H1 (cell line): ENCODE measurements at regions not wholly inside any gene's neighbourhood (a gene's known extent, or its start where the extent isn't known, plus 50 kb on each side); places are given as distances from the start of the nearest gene placed in this dataset.

ENCODE experiments used
- CTCF ChIA-PET: fragments of 300-600 bp; sonication (Branson Sonifier 250); formaldehyde crosslinking; loops from one replicate; lab custom pipeline; 2021; ENCODE audit not compliant: partially characterized antibody; lab: Charles Lee
- POLR2A ChIA-PET: fragments of 300-600 bp; sonication (Branson Sonifier 250); formaldehyde crosslinking; loops from one replicate; lab custom pipeline; 2021; ENCODE audit warnings: inconsistent platforms; ENCODE audit not compliant: partially characterized antibody; lab: Charles Lee
- DNase-seq, 2 experiments: peaks; one replicate each; pipeline versions ENCODE4 v3.0.0 to v3.0.0-alpha.2; 2010 to 2022; ENCODE audit warnings: low spot score in 2 of 2, low read depth in 1 of 2, mixed read lengths in 1 of 2
- FAIRE-seq: peaks from 2 replicates; lab custom pipeline; 2011; peaks lifted over from hg19 to GRCh38; lab: Jason Lieb, UNC
- H2AFZ ChIP-seq: 2 replicates; pipeline ENCODE4 v1.8.1; 2012; ENCODE audit warnings: low read length, inconsistent platforms
- H2AK5ac ChIP-seq: 2 replicates; pipeline ENCODE4 v1.6.1; 2013; ENCODE audit warnings: low read depth, low read length
- H2BK120ac ChIP-seq: replicated peaks from 2 replicates; pipeline ENCODE3; 2013; ENCODE audit warnings: low read depth, low read length, inconsistent platforms
- H2BK12ac ChIP-seq: 2 replicates; pipeline ENCODE4 v1.6.1; 2013; ENCODE audit warnings: low read depth, low read length
- H2BK15ac ChIP-seq: 2 replicates; pipeline ENCODE4 v1.6.1; 2013; ENCODE audit warnings: low read length
- H2BK20ac ChIP-seq: 2 replicates; pipeline ENCODE4 v1.6.1; 2013; ENCODE audit warnings: low read length
- H2BK5ac ChIP-seq: 2 replicates; pipeline ENCODE4 v1.6.1; 2013; ENCODE audit warnings: low read depth, low read length
- H3K14ac ChIP-seq: 2 replicates; pipeline ENCODE4 v1.6.1; 2013; ENCODE audit warnings: inconsistent platforms; ENCODE audit not compliant: insufficient read length
- H3K18ac ChIP-seq: 2 replicates; pipeline ENCODE4 v1.6.1; 2013; ENCODE audit warnings: low read length; ENCODE audit errors: extremely low read depth
- H3K23ac ChIP-seq: 2 replicates; pipeline ENCODE4 v1.6.1; 2013; ENCODE audit warnings: inconsistent platforms; ENCODE audit not compliant: insufficient read length
- H3K23me2 ChIP-seq: 2 replicates; pipeline ENCODE4 v1.6.1; 2013; ENCODE audit warnings: low read depth, low read length
- H3K27ac ChIP-seq: 2 replicates; pipeline ENCODE4 v1.6.1; 2011; ENCODE audit warnings: low read depth, low read length, inconsistent platforms
- H3K27me3 ChIP-seq, 4 experiments: replicated peaks in 1 of 4; 1 replicate in 1 of 4; 2 replicates in 3 of 4; pipeline versions ENCODE4 v1.6.1 to v1.8.1; 2011 to 2013; ENCODE audit warnings: low read length in 3 of 4, mild to moderate bottlenecking in 3 of 4, inconsistent platforms in 2 of 4, mixed read lengths in 2 of 4, moderate library complexity in 1 of 4; ENCODE audit not compliant: control insufficient read depth in 3 of 4, insufficient read depth in 3 of 4; ENCODE audit errors: extremely low read depth in 1 of 4
- H3K36me3 ChIP-seq, 4 experiments: 2 replicates each; pipeline versions ENCODE4 v1.6.1 to v1.8.1; 2011 to 2013; ENCODE audit warnings: mild to moderate bottlenecking in 4 of 4, low read length in 3 of 4, moderate library complexity in 2 of 4, control low read depth in 1 of 4, inconsistent platforms in 1 of 4; ENCODE audit not compliant: insufficient read depth in 4 of 4, control insufficient read depth in 2 of 4
- H3K4ac ChIP-seq: replicated peaks from 2 replicates; pipeline ENCODE3; 2013; ENCODE audit warnings: low read length, low read depth, mixed read lengths, inconsistent platforms; ENCODE audit not compliant: insufficient read length
- H3K4me1 ChIP-seq, 4 experiments: replicated peaks in 1 of 4; 1 replicate in 1 of 4; 2 replicates in 3 of 4; pipeline versions ENCODE4 v1.6.1 to v1.8.1; 2011 to 2013; ENCODE audit warnings: low read length in 3 of 4, inconsistent platforms in 2 of 4, mixed read lengths in 1 of 4; ENCODE audit not compliant: insufficient read depth in 4 of 4, control insufficient read depth in 3 of 4
- H3K4me2 ChIP-seq, 2 experiments: 2 replicates each; pipeline versions ENCODE4 v1.6.1 to v1.8.1; 2011 to 2013; ENCODE audit warnings: low read depth in 2 of 2, low read length in 2 of 2, control low read depth in 1 of 2, inconsistent platforms in 1 of 2, mild to moderate bottlenecking in 1 of 2; ENCODE audit not compliant: insufficient read depth in 1 of 2
- H3K4me3 ChIP-seq, 4 experiments: fragments of 200-600, 300-600 bp in 1 of 4; sonication (generic), shearing (Covaris generic), sonication (Bioruptor Twin) in 1 of 4; 2 replicates each; pipeline versions ENCODE4 v1.5.1 to v1.8.1; 2011 to 2016; ENCODE audit warnings: low read length in 4 of 4, low read depth in 3 of 4, control low read depth in 2 of 4, inconsistent platforms in 2 of 4, mild to moderate bottlenecking in 2 of 4, mixed read lengths in 1 of 4, moderate library complexity in 1 of 4; ENCODE audit not compliant: insufficient read depth in 2 of 4; ENCODE audit errors: extremely low read depth in 1 of 4
- H3K56ac ChIP-seq: replicated peaks from 2 replicates; pipeline ENCODE3; 2013; ENCODE audit warnings: low read depth, mild to moderate bottlenecking, mixed read lengths, low read length, inconsistent platforms; ENCODE audit not compliant: insufficient read length
- H3K79me1 ChIP-seq: 2 replicates; pipeline ENCODE4 v1.6.1; 2013; ENCODE audit warnings: low read depth, low read length, control low read depth
- H3K79me2 ChIP-seq, 2 experiments: 2 replicates each; pipeline versions ENCODE4 v1.6.1 to v1.8.1; 2012 to 2013; ENCODE audit warnings: low read length in 2 of 2, mild to moderate bottlenecking in 2 of 2, inconsistent platforms in 1 of 2; ENCODE audit not compliant: insufficient read depth in 2 of 2, control insufficient read depth in 1 of 2
- H3K9ac ChIP-seq, 4 experiments: replicated peaks in 1 of 4; 1 replicate in 1 of 4; 2 replicates in 3 of 4; pipeline versions ENCODE4 v1.6.1 to v1.8.1; 2011 to 2013; ENCODE audit warnings: low read depth in 3 of 4, low read length in 3 of 4, control low read depth in 2 of 4, mild to moderate bottlenecking in 2 of 4, moderate library complexity in 2 of 4, inconsistent platforms in 1 of 4; ENCODE audit errors: extremely low read depth in 1 of 4
- H3K9me3 ChIP-seq, 2 experiments: 2 replicates each; pipeline versions ENCODE4 v1.6.1 to v1.8.1; 2012 to 2013; ENCODE audit warnings: mild to moderate bottlenecking in 2 of 2, moderate library complexity in 2 of 2, control low read depth in 1 of 2, inconsistent platforms in 1 of 2, low read depth in 1 of 2, low read length in 1 of 2, mixed read lengths in 1 of 2; ENCODE audit not compliant: insufficient read depth in 2 of 2
- H4K20me1 ChIP-seq, 2 experiments: replicated peaks in 1 of 2; 2 replicates each; pipeline versions ENCODE3 to v1.8.1; 2011 to 2013; ENCODE audit warnings: inconsistent platforms in 2 of 2, low read length in 2 of 2, mild to moderate bottlenecking in 1 of 2; ENCODE audit not compliant: insufficient read depth in 2 of 2, control insufficient read depth in 1 of 2
- H4K5ac ChIP-seq: 2 replicates; pipeline ENCODE4 v1.6.1; 2013; ENCODE audit warnings: low read length, low read depth, mixed read lengths, inconsistent platforms; ENCODE audit not compliant: insufficient read length
- H4K8ac ChIP-seq: 2 replicates; pipeline ENCODE4 v1.8.0; 2013; ENCODE audit warnings: mild to moderate bottlenecking, moderate library complexity, low read length, inconsistent platforms; ENCODE audit not compliant: insufficient read depth; ENCODE audit errors: extremely low read depth
- H4K91ac ChIP-seq: replicated peaks from 2 replicates; pipeline ENCODE3; 2013; ENCODE audit warnings: low read length, mixed read lengths, inconsistent platforms; ENCODE audit not compliant: insufficient read length
- CEBPB ChIP-seq: IDR thresholded peaks from 2 replicates; pipeline ENCODE4 v1.6.1; 2012; ENCODE audit warnings: low read depth, low read length
- CHD2 ChIP-seq: IDR thresholded peaks from 2 replicates; pipeline ENCODE4 v1.6.1; 2012; ENCODE audit warnings: low read length, improper control_type of control experiment
- CTBP2 ChIP-seq: IDR thresholded peaks from 2 replicates; pipeline ENCODE4 v1.7.0; 2011; ENCODE audit warnings: borderline replicate concordance, mild to moderate bottlenecking, moderate library complexity, mixed read lengths, low read length; ENCODE audit not compliant: insufficient read depth, insufficient read length
- EGR1 ChIP-seq: IDR thresholded peaks from 2 replicates; pipeline ENCODE4 v1.6.1; 2011; ENCODE audit warnings: low read depth, low read length, borderline replicate concordance
- FOSL1 ChIP-seq: IDR thresholded peaks from 2 replicates; pipeline ENCODE4 v1.6.1; 2011; ENCODE audit warnings: mild to moderate bottlenecking, low read depth, low read length, moderate library complexity; ENCODE audit not compliant: insufficient read depth
- JUN ChIP-seq: IDR thresholded peaks from 2 replicates; pipeline ENCODE4 v1.6.1; 2011; ENCODE audit warnings: low read depth, mild to moderate bottlenecking, improper control_type of control experiment, low read length
- MAFK ChIP-seq: IDR thresholded peaks from 2 replicates; pipeline ENCODE4 v1.6.1; 2012; ENCODE audit warnings: low read depth, mild to moderate bottlenecking, improper control_type of control experiment, low read length
- NANOG ChIP-seq: IDR thresholded peaks from 2 replicates; pipeline ENCODE4 v1.6.1; 2011; ENCODE audit warnings: low read length, low read depth, mild to moderate bottlenecking, inconsistent platforms; ENCODE audit not compliant: insufficient read depth, poor library complexity, severe bottlenecking
- NRF1 ChIP-seq: IDR thresholded peaks from 2 replicates; pipeline ENCODE4 v1.6.1; 2011; ENCODE audit warnings: mild to moderate bottlenecking, low read depth, low read length, improper control_type of control experiment
- PHF8 ChIP-seq: fragments of 200-600 bp; sonication (generic); conservative IDR thresholded peaks from 2 replicates; pipeline ENCODE4 v1.7.1; 2012; ENCODE audit warnings: low read depth, mild to moderate bottlenecking, inconsistent platforms, low read length, moderate library complexity
- POLR2A ChIP-seq, 2 experiments: IDR thresholded peaks; 1 replicate in 1 of 2; 2 replicates in 1 of 2; pipeline ENCODE4 v1.6.1; 2011; ENCODE audit warnings: low read depth in 2 of 2, low read length in 2 of 2, mild to moderate bottlenecking in 2 of 2; ENCODE audit errors: control extremely low read depth in 1 of 2
- RBBP5 ChIP-seq: IDR thresholded peaks from 2 replicates; pipeline ENCODE4 v1.7.1; 2012; ENCODE audit warnings: low read depth, mild to moderate bottlenecking, inconsistent platforms, low read length, moderate library complexity, borderline replicate concordance
- SAP30 ChIP-seq: fragments of 300-600 bp; sonication (generic); IDR thresholded peaks from 2 replicates; pipeline ENCODE4 v1.7.1; 2012; ENCODE audit warnings: low read length, moderate library complexity, mild to moderate bottlenecking, inconsistent platforms; ENCODE audit not compliant: insufficient read depth, insufficient replicate concordance
- SIRT6 ChIP-seq: IDR thresholded peaks from one replicate; pipeline ENCODE4 v1.7.1; 2012; ENCODE audit warnings: low read length, inconsistent platforms
- SRF ChIP-seq: IDR thresholded peaks from 2 replicates; pipeline ENCODE4 v1.6.1; 2011; ENCODE audit warnings: mild to moderate bottlenecking, low read depth, low read length, moderate library complexity
- SUZ12 ChIP-seq: fragments of 200-600 bp; sonication (generic); IDR thresholded peaks from 2 replicates; pipeline ENCODE4 v1.6.1; 2012; ENCODE audit warnings: mild to moderate bottlenecking, inconsistent platforms, low read length, moderate library complexity, mixed read lengths
- TCF12 ChIP-seq: IDR thresholded peaks from 2 replicates; pipeline ENCODE4 v1.6.1; 2011; ENCODE audit warnings: low read depth, mild to moderate bottlenecking, low read length
- WGBS, 2 experiments: shearing (Covaris generic) in 1 of 2; methylation state at CpG; one replicate each; pipeline versions ENCODE4 v1.1.6 to v1.1.7; 2013 to 2015; ENCODE audit warnings: low lambda C conversion rate in 2 of 2, mixed read lengths in 2 of 2, inconsistent platforms in 1 of 2, low coverage in 1 of 2, missing lambda C conversion rate in 1 of 2; ENCODE audit not compliant: insufficient replicate concordance in 2 of 2, insufficient coverage in 1 of 2, insufficient read length in 1 of 2; ENCODE audit errors: extremely low coverage in 1 of 2, missing lambda C conversion rate in 1 of 2; 5-methylcytosine and 5-hydroxymethylcytosine counted together

GRCh38 chr10:29790207-29790606 lies 155.4 kb upstream of the SVIL start:
- no peaks in the 10 kb centered on the region for H3K79me1 ChIP-seq
- no peak overlapping the region for H2BK20ac ChIP-seq
- no peaks in the 10 kb centered on the region for H4K20me1 ChIP-seq
- CTCF ChIA-PET = no interaction called here
- H3K23me2 ChIP-seq = no peaks in the 10 kb centered on the region
- no peak overlapping the region for H2BK120ac ChIP-seq
- H2BK15ac ChIP-seq = no peak overlapping the region
- no peak overlapping the region for H2AK5ac ChIP-seq
- H3K9ac ChIP-seq = no peak overlapping the region
- POLR2A ChIA-PET = no interaction called here
- H2AFZ ChIP-seq = no peak overlapping the region
- H3K4ac ChIP-seq = no peak overlapping the region
- FAIRE-seq (no peak), DNase-seq (no peak)
- no peak overlapping the region for H4K5ac ChIP-seq
- H3K4me2 ChIP-seq = no peak overlapping the region
- no peak overlapping the region for H3K14ac ChIP-seq
- H3K9me3 ChIP-seq = peaks cover 0 to 5% of the 10 kb centered on the region in 2 experiments; a peak in 1 of 4 replicates
- H3K23ac ChIP-seq = no peak overlapping the region
- no peak overlapping the region for H3K4me3 ChIP-seq
- no peak overlapping the region for H3K27ac ChIP-seq
- no peak overlapping the region for H2BK12ac ChIP-seq
- H2BK5ac ChIP-seq = no peak overlapping the region
- H3K36me3 ChIP-seq = no peaks in the 10 kb centered on the region
- H4K8ac ChIP-seq = no peak overlapping the region
- no peaks in the 10 kb centered on the region for H3K27me3 ChIP-seq
- no peaks in the 10 kb centered on the region for H3K4me1 ChIP-seq
- H4K91ac ChIP-seq = no peak overlapping the region
- 89% methylated on average over 2 of the region's 2 CpGs; no CpG with 5 or more reads in 1 of the 2 experiments for WGBS, 2 experiments
- H3K79me2 ChIP-seq = no peaks in the 10 kb centered on the region
- no peak overlapping the region for H3K18ac ChIP-seq
- no peak overlapping the region for H3K56ac ChIP-seq
- no peak for TF ChIP-seq SUZ12
- no peak for TF ChIP-seq RBBP5
- TF ChIP-seq FOSL1 = no peak
- TF ChIP-seq SIRT6 = no peak
- no peak for TF ChIP-seq JUN
- TF ChIP-seq SAP30 = no peak
- TF ChIP-seq POLR2A (IDR thresholded peaks at IDR 0.05; ENCODE audit: control extremely low read depth in 1 of 2, low read depth in 2 of 2, low read length in 2 of 2) = no peak
- TF ChIP-seq PHF8 = no peak
- no peak for TF ChIP-seq NANOG
- no peak for TF ChIP-seq TCF12
- no peak for TF ChIP-seq MAFK
- TF ChIP-seq SRF = no peak
- TF ChIP-seq CHD2 = no peak
- no peak for TF ChIP-seq CEBPB
- no peak for TF ChIP-seq CTBP2
- TF ChIP-seq NRF1 = no peak
- no peak for TF ChIP-seq EGR1
